ENCODE measurements at regions not wholly inside any gene's neighbourhood (a gene's known extent, or its start where the extent isn't known, plus 50 kb on each side); places are given as distances from the start of the nearest gene placed in this dataset.
A peak's percentile ranks its signal among the peaks of the same experiment; 100 is the strongest.
"Not testable (repeated sequence)": the region's sequence is repeated elsewhere in the genome, so short reads cannot be mapped to it uniquely, and the experiment has no call there.

GRCh38 chr7:150047329-150047728 lies 173.6 kb downstream of the ATP6V0E2 start:
- DNase-seq: peak; percentile 7

- DNase-seq: not testable (repeated sequence)
These were observed 174.0 kb downstream of the ATP6V0E2 start for GRCh38 chr7:150047772-150048171.

- DNase-seq: peak; percentile 20
These were observed 174.7 kb downstream of the ATP6V0E2 start for GRCh38 chr7:150048244-150049011.

GRCh38 chr7:150049012-150049655 lies 175.4 kb downstream of the ATP6V0E2 start:
- DNase-seq: peak; percentile 2

- not testable (repeated sequence) for DNase-seq
These were observed 179.6 kb downstream of the ATP6V0E2 start for GRCh38 chr7:150053396-150053795.

GRCh38 chr7:150054242-150054641 lies 180.5 kb downstream of the ATP6V0E2 start:
- DNase-seq: peak; percentile 68

GRCh38 chr7:150060259-150061221 lies 186.8 kb downstream of the ATP6V0E2 start:
- not testable (repeated sequence) for DNase-seq

- DNase-seq: not testable (repeated sequence)
These were observed 189.4 kb downstream of the ATP6V0E2 start for GRCh38 chr7:150063195-150063594.

GRCh38 chr7:150069555-150070313 lies 196.0 kb downstream of the ATP6V0E2 start:
- not testable (repeated sequence) for DNase-seq

GRCh38 chr7:150077543-150077942 lies 203.8 kb downstream of the ATP6V0E2 start:
- DNase-seq: not testable (repeated sequence)

GRCh38 chr7:150081865-150082264 lies 208.1 kb downstream of the ATP6V0E2 start:
- DNase-seq: not testable (repeated sequence)

GRCh38 chr7:150084724-150085123 lies 211.0 kb downstream of the ATP6V0E2 start:
- DNase-seq: not testable (repeated sequence)

GRCh38 chr7:150087478-150087877 lies 213.7 kb downstream of the ATP6V0E2 start:
- not testable (repeated sequence) for DNase-seq

GRCh38 chr7:150089139-150089538 lies 215.4 kb downstream of the ATP6V0E2 start:
- not testable (repeated sequence) for DNase-seq

- DNase-seq: not testable (repeated sequence)
These were observed 217.0 kb downstream of the ATP6V0E2 start for GRCh38 chr7:150090776-150091175.

GRCh38 chr7:150093897-150094296 lies 220.1 kb downstream of the ATP6V0E2 start:
- DNase-seq: peak; percentile 11

GRCh38 chr7:150096213-150096994 lies 222.6 kb downstream of the ATP6V0E2 start:
- not testable (repeated sequence) for DNase-seq

- not testable (repeated sequence) for DNase-seq
These were observed 224.6 kb upstream of the LRRC61 start for GRCh38 chr7:150098592-150098991.

- not testable (repeated sequence) for DNase-seq
These were observed 221.9 kb upstream of the LRRC61 start for GRCh38 chr7:150101282-150101681.

GRCh38 chr7:150107283-150107682 lies 215.9 kb upstream of the LRRC61 start:
- not testable (repeated sequence) for DNase-seq

- not testable (repeated sequence) for DNase-seq
These were observed 212.8 kb upstream of the LRRC61 start for GRCh38 chr7:150110375-150110820.

Data from NCI-H526 treated with DMSO at 0.1 percent for 48 hours (cell line).